ENCODE measurements at regions not wholly inside any gene's neighbourhood (a gene's known extent, or its start where the extent isn't known, plus 50 kb on each side); places are given as distances from the start of the nearest gene placed in this dataset.

DNA sequence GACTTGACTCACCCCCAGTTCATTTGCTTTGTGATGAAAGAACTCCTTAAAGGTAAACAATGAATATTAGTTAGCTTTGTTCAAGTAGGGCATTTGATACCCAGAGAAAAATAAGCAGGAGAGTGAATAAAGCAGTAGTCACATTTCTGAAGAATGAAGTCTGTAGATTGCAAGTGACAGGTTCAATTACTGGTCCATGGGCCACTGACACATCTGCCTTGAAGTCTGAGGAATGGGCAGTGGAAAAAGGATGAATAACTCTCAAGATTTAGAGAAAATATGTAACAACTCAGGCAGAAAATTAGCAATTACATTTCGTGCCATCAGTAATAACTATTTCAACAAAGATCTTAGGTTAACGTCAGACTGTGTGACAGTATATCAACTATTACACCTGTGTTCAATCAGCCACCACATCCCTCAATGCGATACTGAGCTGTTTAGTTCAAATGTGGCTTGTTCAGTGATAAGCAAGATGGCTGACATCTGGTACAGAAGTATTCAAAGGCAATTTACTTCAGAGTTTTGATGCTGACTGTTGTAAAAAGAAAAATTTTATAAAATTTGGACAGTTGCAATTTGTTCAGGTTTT lies 1890.7 kb upstream of the NUDT12 start:
- no peak overlapping the region for H3K9ac ChIP-seq (ENCODE audit: low read depth in 1 of 3, low read length in 3 of 3)
- no peak overlapping the region for H3K4me3 ChIP-seq (ENCODE audit: low read length in 3 of 3)
- no peaks in the 10 kb centered on the region for H3K4me1 ChIP-seq (ENCODE audit: control insufficient read depth in 3 of 3, insufficient read depth in 3 of 3, low read length in 3 of 3)
- no peak overlapping the region for H3K27ac ChIP-seq (ENCODE audit: low read depth, low read length)
- no peaks in the 10 kb centered on the region for H3K27me3 ChIP-seq (ENCODE audit: control insufficient read depth in 3 of 3, insufficient read depth in 3 of 3, low read length in 3 of 3)
- no peaks in the 10 kb centered on the region for H3K9me3 ChIP-seq (ENCODE audit: control insufficient read depth in 3 of 3, low read length in 3 of 3)
- no peaks in the 10 kb centered on the region for H3K36me3 ChIP-seq (ENCODE audit: control insufficient read depth in 3 of 3, insufficient read depth in 3 of 3, low read length in 3 of 3)

DNA sequence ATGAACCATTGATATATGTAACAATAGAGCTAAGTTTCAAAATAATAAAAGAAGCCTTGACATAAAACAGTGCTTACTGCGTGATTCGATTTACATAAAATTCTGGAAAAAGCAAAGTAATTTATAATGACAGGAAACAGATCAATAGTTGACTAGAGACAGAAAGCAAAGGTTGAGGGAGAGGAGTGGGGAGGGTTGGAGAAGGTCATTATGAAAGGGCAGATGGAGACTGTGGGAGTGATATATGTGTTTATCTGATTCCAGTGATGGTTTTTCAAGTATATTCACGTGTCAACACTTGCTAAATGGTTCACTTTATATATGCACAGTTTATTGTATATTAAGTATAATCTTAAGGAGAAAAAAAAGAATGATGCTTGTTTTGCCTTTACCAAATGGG lies 1885.7 kb upstream of the NUDT12 start:
- no peaks in the 10 kb centered on the region for H3K9me3 ChIP-seq (ENCODE audit: control insufficient read depth in 3 of 3, low read length in 3 of 3)
- H3K4me1 ChIP-seq (ENCODE audit: control insufficient read depth in 3 of 3, insufficient read depth in 3 of 3, low read length in 3 of 3), result no peaks in the 10 kb centered on the region
- H3K36me3 ChIP-seq (ENCODE audit: control insufficient read depth in 3 of 3, insufficient read depth in 3 of 3, low read length in 3 of 3), result no peaks in the 10 kb centered on the region

DNA sequence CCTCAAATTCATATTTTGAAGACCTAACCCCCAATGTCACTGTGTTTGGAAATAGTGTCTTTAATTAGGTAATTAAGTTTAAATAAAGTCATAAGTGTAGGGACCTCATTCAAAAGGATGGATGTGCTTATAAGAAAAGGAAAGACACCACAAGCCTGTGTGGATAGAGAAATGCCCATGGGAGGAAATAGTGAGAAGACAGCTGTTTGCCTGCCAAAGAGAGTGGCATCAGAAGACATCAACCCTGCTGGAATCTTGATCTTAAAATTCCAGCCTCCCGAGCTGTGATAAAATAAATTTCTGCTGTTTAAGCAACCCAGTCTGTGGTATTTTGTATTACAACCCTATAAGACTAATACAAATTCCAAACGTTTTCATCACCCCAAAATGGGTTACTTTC lies 1867.9 kb upstream of the NUDT12 start:
- H3K9me3 ChIP-seq (ENCODE audit: control insufficient read depth in 3 of 3, low read length in 3 of 3), result no peaks in the 10 kb centered on the region
- H3K27ac ChIP-seq (ENCODE audit: low read depth, low read length), result no peak overlapping the region
- no peaks in the 10 kb centered on the region for H3K36me3 ChIP-seq (ENCODE audit: control insufficient read depth in 3 of 3, insufficient read depth in 3 of 3, low read length in 3 of 3)
- no peaks in the 10 kb centered on the region for H3K4me1 ChIP-seq (ENCODE audit: control insufficient read depth in 3 of 3, insufficient read depth in 3 of 3, low read length in 3 of 3)
- no peaks in the 10 kb centered on the region for H3K27me3 ChIP-seq (ENCODE audit: control insufficient read depth in 3 of 3, insufficient read depth in 3 of 3, low read length in 3 of 3)
- H3K9ac ChIP-seq (ENCODE audit: low read depth in 1 of 3, low read length in 3 of 3), result no peak overlapping the region
- H3K4me3 ChIP-seq (ENCODE audit: low read length in 3 of 3), result no peak overlapping the region

More for the DNA sequence above, 1885.7 kb upstream of the NUDT12 start:
- H3K4me3 ChIP-seq (ENCODE audit: low read length in 3 of 3), result no peak overlapping the region
- H3K27ac ChIP-seq (ENCODE audit: low read depth, low read length), result no peak overlapping the region
- no peak overlapping the region for H3K9ac ChIP-seq (ENCODE audit: low read depth in 1 of 3, low read length in 3 of 3)
- no peaks in the 10 kb centered on the region for H3K27me3 ChIP-seq (ENCODE audit: control insufficient read depth in 3 of 3, insufficient read depth in 3 of 3, low read length in 3 of 3)

DNA sequence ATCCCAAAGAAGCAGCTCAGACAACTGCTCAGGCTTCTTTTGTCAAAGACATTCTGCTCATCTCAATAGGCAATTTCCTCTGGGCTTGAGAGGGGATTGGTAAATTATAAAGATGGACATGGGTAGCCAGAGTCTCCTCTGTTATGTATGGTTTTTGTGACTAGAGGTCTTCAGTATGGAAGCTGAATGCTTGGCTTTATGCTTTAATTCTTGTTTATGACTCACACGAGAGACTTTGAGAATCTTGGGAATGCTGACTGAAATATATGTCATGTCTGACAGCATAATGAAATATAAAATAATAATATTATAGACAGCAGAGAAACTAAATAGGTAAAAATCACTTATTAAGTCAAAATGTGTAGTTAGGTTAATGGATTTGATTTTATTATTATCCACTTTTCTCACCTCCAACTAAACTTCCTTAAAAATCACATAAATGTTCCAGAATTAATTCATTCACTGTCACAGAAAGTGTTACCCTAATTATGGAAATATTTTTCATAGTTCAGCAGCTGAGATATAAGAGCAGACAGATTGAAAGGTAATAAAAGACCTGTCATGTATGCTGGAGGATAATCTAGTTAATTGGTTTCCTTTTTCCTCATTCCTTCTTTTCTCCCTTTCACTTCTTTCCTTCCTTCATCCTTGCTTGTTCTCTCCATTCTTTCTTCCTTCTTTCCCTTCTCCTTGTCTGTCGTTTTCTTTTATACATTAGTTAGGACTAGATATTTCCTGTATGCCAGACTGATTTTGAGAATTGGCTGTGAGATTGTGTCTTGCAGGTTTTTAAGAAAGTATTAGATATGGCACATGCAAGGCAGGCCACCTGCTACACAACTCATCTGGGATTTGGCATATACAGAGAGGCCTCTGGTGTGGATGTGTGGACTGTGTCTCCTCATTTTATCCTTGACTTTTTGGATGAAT lies 1866.1 kb upstream of the NUDT12 start:
- H3K9me3 ChIP-seq (ENCODE audit: control insufficient read depth in 3 of 3, low read length in 3 of 3), result no peaks in the 10 kb centered on the region
- no peaks in the 10 kb centered on the region for H3K4me1 ChIP-seq (ENCODE audit: control insufficient read depth in 3 of 3, insufficient read depth in 3 of 3, low read length in 3 of 3)
- H3K9ac ChIP-seq (ENCODE audit: low read depth in 1 of 3, low read length in 3 of 3), result no peak overlapping the region
- no peaks in the 10 kb centered on the region for H3K27me3 ChIP-seq (ENCODE audit: control insufficient read depth in 3 of 3, insufficient read depth in 3 of 3, low read length in 3 of 3)
- no peak overlapping the region for H3K4me3 ChIP-seq (ENCODE audit: low read length in 3 of 3)
- no peak overlapping the region for H3K27ac ChIP-seq (ENCODE audit: low read depth, low read length)
- no peaks in the 10 kb centered on the region for H3K36me3 ChIP-seq (ENCODE audit: control insufficient read depth in 3 of 3, insufficient read depth in 3 of 3, low read length in 3 of 3)

DNA sequence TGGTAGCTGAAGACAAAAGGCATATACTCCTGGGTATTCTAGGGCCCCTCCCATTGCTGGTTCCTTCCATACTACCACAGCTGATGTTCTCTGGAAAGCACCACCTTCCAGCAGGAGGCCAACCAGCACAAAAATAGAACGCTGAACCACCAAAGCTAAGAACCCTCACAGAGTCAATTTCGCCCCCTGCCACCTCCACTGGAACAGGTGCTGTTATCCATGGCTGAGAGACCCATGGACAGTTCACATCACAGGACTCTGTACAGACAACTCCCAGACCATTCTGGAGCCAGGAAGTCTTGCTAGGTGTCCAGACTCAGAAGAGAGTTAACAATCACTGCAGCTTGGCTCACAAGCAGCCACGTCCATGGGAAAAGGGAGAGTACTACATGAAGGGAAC lies 1851.5 kb upstream of the NUDT12 start:
- H3K4me3 ChIP-seq (ENCODE audit: low read length in 3 of 3), result no peak overlapping the region
- H3K9ac ChIP-seq (ENCODE audit: low read depth in 1 of 3, low read length in 3 of 3), result no peak overlapping the region
- H3K36me3 ChIP-seq (ENCODE audit: control insufficient read depth in 3 of 3, insufficient read depth in 3 of 3, low read length in 3 of 3), result no peaks in the 10 kb centered on the region
- no peaks in the 10 kb centered on the region for H3K27me3 ChIP-seq (ENCODE audit: control insufficient read depth in 3 of 3, insufficient read depth in 3 of 3, low read length in 3 of 3)
- H3K27ac ChIP-seq (ENCODE audit: low read depth, low read length), result no peak overlapping the region
- no peaks in the 10 kb centered on the region for H3K9me3 ChIP-seq (ENCODE audit: control insufficient read depth in 3 of 3, low read length in 3 of 3)
- H3K4me1 ChIP-seq (ENCODE audit: control insufficient read depth in 3 of 3, insufficient read depth in 3 of 3, low read length in 3 of 3), result no peaks in the 10 kb centered on the region

DNA sequence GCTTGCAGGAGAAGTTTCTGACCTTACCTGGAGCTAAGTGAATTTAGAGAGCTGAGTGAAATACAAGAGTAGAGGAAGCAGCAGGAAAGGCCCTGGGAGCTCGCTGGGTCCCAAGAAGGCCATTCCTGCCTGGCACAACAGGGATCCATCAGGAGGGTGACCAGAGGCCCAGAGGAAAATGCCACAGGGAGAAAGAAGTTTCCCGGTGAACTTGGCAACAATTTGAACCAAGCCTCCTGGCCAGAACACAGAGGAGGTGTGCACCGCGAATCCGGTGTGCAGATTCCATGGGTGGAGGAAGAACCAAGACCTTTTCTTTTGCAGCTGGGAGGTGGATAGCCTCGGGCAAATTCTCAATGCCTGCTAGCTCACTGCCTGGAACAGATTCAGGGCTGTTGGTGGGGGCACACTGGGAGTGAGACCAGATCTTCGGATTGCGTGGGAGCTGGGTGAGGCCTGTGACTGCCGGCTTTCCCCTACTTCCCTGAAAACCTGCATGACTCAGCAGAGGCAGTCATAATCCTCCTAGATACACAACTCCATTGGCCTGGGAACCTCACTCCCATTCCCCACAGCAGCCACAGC lies 1850.9 kb upstream of the NUDT12 start:
- Histone ChIP-seq H3K4me3 (ENCODE audit: low read length in 3 of 3) (no peak overlapping the region), H3K4me1 (ENCODE audit: control insufficient read depth in 3 of 3, insufficient read depth in 3 of 3, low read length in 3 of 3) (no peaks in the 10 kb centered on the region), H3K9me3 (ENCODE audit: control insufficient read depth in 3 of 3, low read length in 3 of 3) (no peaks in the 10 kb centered on the region), H3K27me3 (ENCODE audit: control insufficient read depth in 3 of 3, insufficient read depth in 3 of 3, low read length in 3 of 3) (no peaks in the 10 kb centered on the region), H3K9ac (ENCODE audit: low read depth in 1 of 3, low read length in 3 of 3) (no peak overlapping the region), H3K36me3 (ENCODE audit: control insufficient read depth in 3 of 3, insufficient read depth in 3 of 3, low read length in 3 of 3) (no peaks in the 10 kb centered on the region), H3K27ac (ENCODE audit: low read depth, low read length) (no peak overlapping the region)

DNA sequence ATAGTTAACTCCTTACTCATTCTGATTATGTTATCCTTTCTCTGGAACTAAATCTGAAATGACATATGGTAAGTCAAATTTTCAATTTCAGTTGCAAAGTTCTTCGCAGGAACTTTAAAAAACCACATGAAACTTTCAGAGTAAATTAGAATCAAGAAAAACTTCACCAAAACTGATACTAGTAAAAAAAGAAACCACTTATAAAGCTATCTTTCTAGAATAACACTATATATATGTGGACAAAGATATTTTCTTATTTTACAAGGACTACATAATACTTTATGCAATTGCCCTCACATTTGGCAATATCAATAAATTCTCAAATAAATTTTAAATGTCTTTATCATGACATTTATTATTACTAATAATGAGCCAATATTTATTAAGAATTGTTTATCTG lies 1847.1 kb upstream of the NUDT12 start:
- no peak overlapping the region for H3K4me3 ChIP-seq (ENCODE audit: low read length in 3 of 3)
- no peaks in the 10 kb centered on the region for H3K4me1 ChIP-seq (ENCODE audit: control insufficient read depth in 3 of 3, insufficient read depth in 3 of 3, low read length in 3 of 3)
- no peaks in the 10 kb centered on the region for H3K9me3 ChIP-seq (ENCODE audit: control insufficient read depth in 3 of 3, low read length in 3 of 3)
- no peak overlapping the region for H3K27ac ChIP-seq (ENCODE audit: low read depth, low read length)
- no peak overlapping the region for H3K9ac ChIP-seq (ENCODE audit: low read depth in 1 of 3, low read length in 3 of 3)
- H3K36me3 ChIP-seq (ENCODE audit: control insufficient read depth in 3 of 3, insufficient read depth in 3 of 3, low read length in 3 of 3), result no peaks in the 10 kb centered on the region
- no peaks in the 10 kb centered on the region for H3K27me3 ChIP-seq (ENCODE audit: control insufficient read depth in 3 of 3, insufficient read depth in 3 of 3, low read length in 3 of 3)

DNA sequence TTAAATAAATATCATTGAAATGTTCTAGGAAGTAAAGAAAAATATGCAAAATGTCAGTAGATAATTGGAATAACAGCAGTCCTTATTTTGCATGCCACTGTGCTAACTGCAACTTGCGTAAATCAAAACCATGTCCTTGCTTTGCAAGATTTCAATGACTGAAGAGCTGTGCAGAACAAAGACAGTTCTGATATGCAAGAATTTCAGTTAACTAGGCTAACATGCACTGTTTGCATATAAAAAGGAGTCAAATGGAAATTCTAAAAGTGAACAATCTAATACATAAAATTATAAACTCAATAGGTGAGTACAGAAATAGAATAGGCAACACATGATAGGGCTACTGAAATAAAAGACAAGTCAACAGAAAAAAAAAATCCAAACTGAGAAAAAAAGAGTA lies 1844.6 kb upstream of the NUDT12 start:
- Histone ChIP-seq H3K27me3 (ENCODE audit: control insufficient read depth in 3 of 3, insufficient read depth in 3 of 3, low read length in 3 of 3) (no peaks in the 10 kb centered on the region), H3K4me3 (ENCODE audit: low read length in 3 of 3) (no peak overlapping the region), H3K9me3 (ENCODE audit: control insufficient read depth in 3 of 3, low read length in 3 of 3) (no peaks in the 10 kb centered on the region), H3K27ac (ENCODE audit: low read depth, low read length) (no peak overlapping the region), H3K36me3 (ENCODE audit: control insufficient read depth in 3 of 3, insufficient read depth in 3 of 3, low read length in 3 of 3) (no peaks in the 10 kb centered on the region), H3K4me1 (ENCODE audit: control insufficient read depth in 3 of 3, insufficient read depth in 3 of 3, low read length in 3 of 3) (no peaks in the 10 kb centered on the region), H3K9ac (ENCODE audit: low read depth in 1 of 3, low read length in 3 of 3) (no peak overlapping the region)

DNA sequence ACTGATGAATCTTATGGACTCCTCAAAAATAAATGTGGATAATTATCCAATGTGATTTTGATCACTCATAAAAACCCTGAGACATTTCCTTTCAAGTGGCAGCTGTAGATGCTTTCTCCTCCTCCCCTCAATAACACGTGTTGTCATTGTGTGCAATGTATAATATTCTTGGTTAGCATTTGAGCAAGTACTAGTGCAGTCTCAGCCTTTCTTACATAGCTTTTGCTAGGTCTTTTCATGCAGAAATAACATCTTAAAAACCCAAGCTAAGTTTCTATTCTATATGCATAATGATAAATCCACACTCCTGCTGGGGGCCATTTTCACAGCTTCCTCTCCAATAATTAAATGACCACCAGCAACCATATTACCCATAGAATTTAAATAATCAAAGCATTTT lies 1835.2 kb upstream of the NUDT12 start:
- no peaks in the 10 kb centered on the region for H3K36me3 ChIP-seq (ENCODE audit: control insufficient read depth in 3 of 3, insufficient read depth in 3 of 3, low read length in 3 of 3)
- H3K4me3 ChIP-seq (ENCODE audit: low read length in 3 of 3), result no peak overlapping the region
- H3K9ac ChIP-seq (ENCODE audit: low read depth in 1 of 3, low read length in 3 of 3), result no peak overlapping the region
- H3K27ac ChIP-seq (ENCODE audit: low read depth, low read length), result no peak overlapping the region
- no peaks in the 10 kb centered on the region for H3K4me1 ChIP-seq (ENCODE audit: control insufficient read depth in 3 of 3, insufficient read depth in 3 of 3, low read length in 3 of 3)
- no peaks in the 10 kb centered on the region for H3K9me3 ChIP-seq (ENCODE audit: control insufficient read depth in 3 of 3, low read length in 3 of 3)
- no peaks in the 10 kb centered on the region for H3K27me3 ChIP-seq (ENCODE audit: control insufficient read depth in 3 of 3, insufficient read depth in 3 of 3, low read length in 3 of 3)

DNA sequence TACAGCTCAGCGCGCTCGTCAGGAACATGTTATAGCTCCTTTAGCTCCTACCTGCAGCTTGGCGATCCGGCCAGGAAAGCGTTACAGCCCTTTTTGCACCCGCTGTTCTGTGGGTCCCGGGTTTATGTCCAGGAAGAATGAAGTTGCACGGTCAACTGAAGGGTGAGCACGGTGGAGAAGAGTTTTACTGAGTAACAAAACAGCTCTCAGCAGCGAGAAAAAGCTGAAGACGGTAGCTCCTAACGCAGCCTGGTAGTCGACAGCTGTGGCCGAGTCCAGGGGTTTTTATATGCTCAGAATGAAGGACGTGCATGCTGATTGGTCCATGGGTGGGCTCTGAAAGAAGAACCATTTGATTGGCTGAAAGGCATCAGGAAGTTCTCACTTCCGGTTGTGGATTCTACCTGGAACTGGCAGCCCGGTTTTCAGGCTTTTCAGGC lies 1830.1 kb upstream of the NUDT12 start:
- Histone ChIP-seq H3K36me3 (ENCODE audit: control insufficient read depth in 3 of 3, insufficient read depth in 3 of 3, low read length in 3 of 3) (no peaks in the 10 kb centered on the region), H3K9ac (ENCODE audit: low read depth in 1 of 3, low read length in 3 of 3) (no peak overlapping the region), H3K4me3 (ENCODE audit: low read length in 3 of 3) (no peak overlapping the region), H3K27me3 (ENCODE audit: control insufficient read depth in 3 of 3, insufficient read depth in 3 of 3, low read length in 3 of 3) (no peaks in the 10 kb centered on the region), H3K4me1 (ENCODE audit: control insufficient read depth in 3 of 3, insufficient read depth in 3 of 3, low read length in 3 of 3) (no peaks in the 10 kb centered on the region), H3K9me3 (ENCODE audit: control insufficient read depth in 3 of 3, low read length in 3 of 3) (no peaks in the 10 kb centered on the region), H3K27ac (ENCODE audit: low read depth, low read length) (no peak overlapping the region)
